ENCODE measurements at regions not wholly inside any gene's neighbourhood (a gene's known extent, or its start where the extent isn't known, plus 50 kb on each side); places are given as distances from the start of the nearest gene placed in this dataset.

- no peak overlapping the region for H3K4me3 ChIP-seq (replicated peaks; ENCODE audit: insufficient read depth, low read length)
- no peaks in the 10 kb centered on the region for H3K27me3 ChIP-seq (ENCODE audit: insufficient read depth, poor library complexity, severe bottlenecking)
- DNase-seq (ENCODE audit: low read depth in 1 of 2, low spot score in 1 of 2), result no peak
- TF ChIP-seq SPI1 (IDR thresholded peaks at IDR 0.05; ENCODE audit: borderline replicate concordance, low read depth) (no peak), REST (IDR thresholded peaks at IDR 0.05; ENCODE audit: insufficient replicate concordance, low read depth) (no peak), POLR2AphosphoS5 (IDR thresholded peaks at IDR 0.05; ENCODE audit: low read depth) (no peak), GABPA (IDR thresholded peaks at IDR 0.05; ENCODE audit: low read depth) (no peak)
- TF ChIP-seq, protein P1, sequence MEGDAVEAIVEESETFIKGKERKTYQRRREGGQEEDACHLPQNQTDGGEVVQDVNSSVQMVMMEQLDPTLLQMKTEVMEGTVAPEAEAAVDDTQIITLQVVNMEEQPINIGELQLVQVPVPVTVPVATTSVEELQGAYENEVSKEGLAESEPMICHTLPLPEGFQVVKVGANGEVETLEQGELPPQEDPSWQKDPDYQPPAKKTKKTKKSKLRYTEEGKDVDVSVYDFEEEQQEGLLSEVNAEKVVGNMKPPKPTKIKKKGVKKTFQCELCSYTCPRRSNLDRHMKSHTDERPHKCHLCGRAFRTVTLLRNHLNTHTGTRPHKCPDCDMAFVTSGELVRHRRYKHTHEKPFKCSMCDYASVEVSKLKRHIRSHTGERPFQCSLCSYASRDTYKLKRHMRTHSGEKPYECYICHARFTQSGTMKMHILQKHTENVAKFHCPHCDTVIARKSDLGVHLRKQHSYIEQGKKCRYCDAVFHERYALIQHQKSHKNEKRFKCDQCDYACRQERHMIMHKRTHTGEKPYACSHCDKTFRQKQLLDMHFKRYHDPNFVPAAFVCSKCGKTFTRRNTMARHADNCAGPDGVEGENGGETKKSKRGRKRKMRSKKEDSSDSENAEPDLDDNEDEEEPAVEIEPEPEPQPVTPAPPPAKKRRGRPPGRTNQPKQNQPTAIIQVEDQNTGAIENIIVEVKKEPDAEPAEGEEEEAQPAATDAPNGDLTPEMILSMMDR (IDR thresholded peaks at IDR 0.05; ENCODE audit: insufficient read depth, low read length), result no peak
- no peak overlapping the region for H3K27ac ChIP-seq (replicated peaks)
Measured at GRCh38 chr2:103788951-103789350, 1027.1 kb downstream of the TMEM182 start.

- no peak for DNase-seq (ENCODE audit: low read depth in 1 of 2, low spot score in 1 of 2)
- TF ChIP-seq POLR2AphosphoS5 (IDR thresholded peaks at IDR 0.05; ENCODE audit: low read depth), result no peak
- no peak for TF ChIP-seq SPI1 (IDR thresholded peaks at IDR 0.05; ENCODE audit: borderline replicate concordance, low read depth)
- TF ChIP-seq, protein P1 (IDR thresholded peaks at IDR 0.05; ENCODE audit: insufficient read depth, low read length), result no peak
- no peak for TF ChIP-seq GABPA (IDR thresholded peaks at IDR 0.05; ENCODE audit: low read depth)
- Histone ChIP-seq H3K4me3 (replicated peaks; ENCODE audit: insufficient read depth, low read length) (no peak overlapping the region), H3K27ac (replicated peaks) (no peak overlapping the region), H3K27me3 (ENCODE audit: insufficient read depth, poor library complexity, severe bottlenecking) (no peaks in the 10 kb centered on the region)
Measured at GRCh38 chr2:103789381-103790095, 1027.7 kb downstream of the TMEM182 start.

- TF ChIP-seq POLR2AphosphoS5 (IDR thresholded peaks at IDR 0.05; ENCODE audit: low read depth), result no peak
- Histone ChIP-seq H3K4me3 (replicated peaks; ENCODE audit: insufficient read depth, low read length) (no peak overlapping the region), H3K27me3 (ENCODE audit: insufficient read depth, poor library complexity, severe bottlenecking) (no peaks in the 10 kb centered on the region), H3K27ac (replicated peaks) (no peak overlapping the region)
- no peak for DNase-seq (ENCODE audit: low read depth in 1 of 2, low spot score in 1 of 2)
Measured at GRCh38 chr2:103792042-103792441, 1030.2 kb downstream of the TMEM182 start.

GRCh38 chr2:103798291-103798690 is 1036.5 kb downstream of the TMEM182 start:
- no peak for DNase-seq (ENCODE audit: low read depth in 1 of 2, low spot score in 1 of 2)
- Histone ChIP-seq H3K27me3 (ENCODE audit: insufficient read depth, poor library complexity, severe bottlenecking) (no peaks in the 10 kb centered on the region), H3K27ac (replicated peaks) (no peak overlapping the region), H3K4me3 (replicated peaks; ENCODE audit: insufficient read depth, low read length) (no peak overlapping the region)
- no peak for TF ChIP-seq GABPA (IDR thresholded peaks at IDR 0.05; ENCODE audit: low read depth)
- TF ChIP-seq, protein P1 (IDR thresholded peaks at IDR 0.05; ENCODE audit: insufficient read depth, low read length), result no peak
- no peak for TF ChIP-seq REST (IDR thresholded peaks at IDR 0.05; ENCODE audit: insufficient replicate concordance, low read depth)
- TF ChIP-seq POLR2AphosphoS5 (IDR thresholded peaks at IDR 0.05; ENCODE audit: low read depth), result no peak
- TF ChIP-seq SPI1 (IDR thresholded peaks at IDR 0.05; ENCODE audit: borderline replicate concordance, low read depth), result no peak

Data from HL-60 (cell line).